ENCODE measurements at regions not wholly inside any gene's neighbourhood (a gene's known extent, or its start where the extent isn't known, plus 50 kb on each side); places are given as distances from the start of the nearest gene placed in this dataset.

- H2AK5ac ChIP-seq (ENCODE audit: low read depth, low read length) = no peak overlapping the region
- H3K9ac ChIP-seq (replicated peaks in 1 of 4; ENCODE audit: extremely low read depth in 1 of 4, low read depth in 3 of 4, low read length in 3 of 4) = no peak overlapping the region
- no peaks in the 10 kb centered on the region for H3K23me2 ChIP-seq (ENCODE audit: low read depth, low read length)
- H2BK15ac ChIP-seq (ENCODE audit: low read length) = no peak overlapping the region
- no peaks in the 10 kb centered on the region for H3K27me3 ChIP-seq (replicated peaks in 1 of 4; ENCODE audit: control insufficient read depth in 3 of 4, extremely low read depth in 1 of 4, insufficient read depth in 3 of 4, low read length in 3 of 4)
- no peak overlapping the region for H2BK12ac ChIP-seq (ENCODE audit: low read depth, low read length)
- WGBS, 2 experiments (ENCODE audit: extremely low coverage in 1 of 2, insufficient coverage in 1 of 2, insufficient read length in 1 of 2, insufficient replicate concordance in 2 of 2, low coverage in 1 of 2, low lambda C conversion rate in 2 of 2, missing lambda C conversion rate in 1 of 2) = 87% methylated on average over 11 of the region's 11 CpGs; no CpG with 5 or more reads in 1 of the 2 experiments
- CTCF ChIA-PET (ENCODE audit: partially characterized antibody) = interaction anchor here (1.0 to 1.9 kb wide), 3 partner anchors 8 to 50 kb away, joined by 3 to 7 read pairs (median 4); no protein-coding TSS in a partner anchor
- H3K23ac ChIP-seq (ENCODE audit: insufficient read length) = no peak overlapping the region
- FAIRE-seq = no peak
- H4K20me1 ChIP-seq (replicated peaks in 1 of 2; ENCODE audit: control insufficient read depth in 1 of 2, insufficient read depth in 2 of 2, low read length in 2 of 2) = no peaks in the 10 kb centered on the region
- no peak overlapping the region for H3K56ac ChIP-seq (replicated peaks; ENCODE audit: insufficient read length, low read depth, low read length)
- no peaks in the 10 kb centered on the region for H3K79me1 ChIP-seq (ENCODE audit: low read depth, low read length)
- no peak overlapping the region for H4K8ac ChIP-seq (ENCODE audit: extremely low read depth, insufficient read depth, low read length)
- no peak overlapping the region for H2BK5ac ChIP-seq (ENCODE audit: low read depth, low read length)
- no peak overlapping the region for H2BK120ac ChIP-seq (replicated peaks; ENCODE audit: low read depth, low read length)
- no peak overlapping the region for H3K4me3 ChIP-seq (ENCODE audit: extremely low read depth in 1 of 4, insufficient read depth in 2 of 4, low read depth in 3 of 4, low read length in 4 of 4)
- H3K4ac ChIP-seq (replicated peaks; ENCODE audit: insufficient read length, low read depth, low read length) = no peak overlapping the region
- no peak overlapping the region for H2AFZ ChIP-seq (ENCODE audit: low read length)
- no peak overlapping the region for H3K4me2 ChIP-seq (ENCODE audit: insufficient read depth in 1 of 2, low read depth in 2 of 2, low read length in 2 of 2)
- H3K79me2 ChIP-seq (ENCODE audit: control insufficient read depth in 1 of 2, insufficient read depth in 2 of 2, low read length in 2 of 2) = no peaks in the 10 kb centered on the region
- no peaks in the 10 kb centered on the region for H3K4me1 ChIP-seq (replicated peaks in 1 of 4; ENCODE audit: control insufficient read depth in 3 of 4, insufficient read depth in 4 of 4, low read length in 3 of 4)
- DNase-seq (ENCODE audit: low read depth in 1 of 2, low spot score in 2 of 2) = no peak
- H3K36me3 ChIP-seq (ENCODE audit: control insufficient read depth in 2 of 4, insufficient read depth in 4 of 4, low read length in 3 of 4) = no peaks in the 10 kb centered on the region
- H3K14ac ChIP-seq (ENCODE audit: insufficient read length) = no peak overlapping the region
- H3K18ac ChIP-seq (ENCODE audit: extremely low read depth, low read length) = no peak overlapping the region
- H3K27ac ChIP-seq (ENCODE audit: low read depth, low read length) = no peak overlapping the region
- POLR2A ChIA-PET (ENCODE audit: partially characterized antibody) = no interaction called here
- no peaks in the 10 kb centered on the region for H3K9me3 ChIP-seq (ENCODE audit: insufficient read depth in 2 of 2, low read depth in 1 of 2, low read length in 1 of 2)
- TF ChIP-seq CEBPB (IDR thresholded peaks at IDR 0.05; ENCODE audit: low read depth, low read length) (no peak), MAFK (IDR thresholded peaks at IDR 0.05; ENCODE audit: low read depth, low read length) (peak; percentile 44; the same call in 1 of the 2 replicates)
- no peak overlapping the region for H4K5ac ChIP-seq (ENCODE audit: insufficient read length, low read depth, low read length)
- H4K91ac ChIP-seq (replicated peaks; ENCODE audit: insufficient read length, low read length) = no peak overlapping the region
- H2BK20ac ChIP-seq (ENCODE audit: low read length) = no peak overlapping the region
Observed at GRCh38 chr9:126062158-126062886, 264.3 kb upstream of the MVB12B start.
